Gastrocnemius medialis (tissue), 4 donors: ENCODE measurements at regions not wholly inside any gene's neighbourhood (a gene's known extent, or its start where the extent isn't known, plus 50 kb on each side); places are given as distances from the start of the nearest gene placed in this dataset.

Experiments
- CTCF ChIP-seq, 5 experiments: fragments of 450-650 bp in 3 of 5; fragments of 200-600 bp in 2 of 5; sonication (generic) in 2 of 5; IDR thresholded peaks in 4 of 5; conservative IDR thresholded peaks in 1 of 5; 1 replicate in 4 of 5; 2 replicates in 1 of 5; pipeline ENCODE4 v1.5.1; 2016 to 2019; ENCODE audit warnings: antibody characterized with exemption in 5 of 5, mild to moderate bottlenecking in 3 of 5, moderate library complexity in 3 of 5
- POLR2A ChIP-seq, 2 donors: fragments of 450-650 bp; IDR thresholded peaks; one replicate each; pipeline ENCODE4 v1.6.1; 2017; ENCODE audit warnings: antibody characterized with exemption in 2 of 2, mild to moderate bottlenecking in 2 of 2, moderate library complexity in 2 of 2

GRCh38 chr18:37864122-37864521 lies 298.5 kb upstream of the CELF4 start:
- TF ChIP-seq CTCF (IDR thresholded peaks at IDR 0.05 in 4 of 5, conservative IDR thresholded peaks at IDR 0.05 in 1 of 5) = no peak
- TF ChIP-seq POLR2A (IDR thresholded peaks at IDR 0.05) = no peak
